MCF 10A (cell line): ENCODE measurements at regions not wholly inside any gene's neighbourhood (a gene's known extent, or its start where the extent isn't known, plus 50 kb on each side); places are given as distances from the start of the nearest gene placed in this dataset.

Experiments used
- BruUV-seq: library from RNA; stranded (reverse); fragments of 400-500 nt; replicated peaks from 2 replicates; lab custom pipeline; 2021; lab: Mats Ljungman, UMichigan
- CTCF ChIA-PET: fragments of 300-600 bp; sonication (Branson Sonifier 250); formaldehyde crosslinking; extraction: SDS; loops from one replicate; lab custom pipeline; 2021; ENCODE audit warnings: antibody characterized with exemption, inconsistent platforms; lab: Yijun Ruan, JAX
- POLR2A ChIA-PET: fragments of 300-600, 350-650 bp; sonication (Branson Sonifier 250); formaldehyde crosslinking; extraction: SDS; loops from one replicate; lab custom pipeline; 2020; ENCODE audit warnings: antibody characterized with exemption, inconsistent platforms; lab: Yijun Ruan, JAX
- DNase-seq: peaks from one replicate; pipeline ENCODE4 v3.0.0-alpha.2; 2018; ENCODE audit not compliant: unreplicated experiment
- H3K27ac Mint-ChIP-seq: one replicate; pipeline ENCODE4 v1.8.0; 2022; ENCODE audit warnings: mild to moderate bottlenecking, low read depth, mixed read lengths; ENCODE audit not compliant: unreplicated experiment
- H3K27me3 Mint-ChIP-seq: one replicate; pipeline ENCODE4 v1.8.0; 2022; ENCODE audit warnings: mixed read lengths; ENCODE audit not compliant: insufficient read depth, unreplicated experiment
- H3K36me3 Mint-ChIP-seq: one replicate; pipeline ENCODE4 v1.8.0; 2022; ENCODE audit warnings: mild to moderate bottlenecking, moderate library complexity, mixed read lengths; ENCODE audit not compliant: insufficient read depth, unreplicated experiment
- H3K4me1 Mint-ChIP-seq: one replicate; pipeline ENCODE4 v1.8.0; 2022; ENCODE audit warnings: mixed read lengths; ENCODE audit not compliant: insufficient read depth, unreplicated experiment
- H3K4me3 Mint-ChIP-seq: one replicate; pipeline ENCODE4 v1.8.0; 2022; ENCODE audit warnings: mild to moderate bottlenecking, moderate library complexity, mixed read lengths; ENCODE audit not compliant: unreplicated experiment
- H3K9me3 Mint-ChIP-seq: one replicate; pipeline ENCODE4 v1.8.0; 2022; ENCODE audit warnings: mixed read lengths; ENCODE audit not compliant: unreplicated experiment
- intact Hi-C: fragments of 100-400 bp; cut with micrococcal nuclease; formaldehyde crosslinking; loops from 2 replicates; pipeline ENCODE4 v1.14.1; 2022
- TF ChIP-seq, protein P1 (sequence below): fragments of 200-600 bp; IDR thresholded peaks from one replicate; pipeline ENCODE4 v1.8.0; 2022; ENCODE audit warnings: antibody characterized with exemption, mild to moderate bottlenecking; ENCODE audit not compliant: unreplicated experiment

DNA sequence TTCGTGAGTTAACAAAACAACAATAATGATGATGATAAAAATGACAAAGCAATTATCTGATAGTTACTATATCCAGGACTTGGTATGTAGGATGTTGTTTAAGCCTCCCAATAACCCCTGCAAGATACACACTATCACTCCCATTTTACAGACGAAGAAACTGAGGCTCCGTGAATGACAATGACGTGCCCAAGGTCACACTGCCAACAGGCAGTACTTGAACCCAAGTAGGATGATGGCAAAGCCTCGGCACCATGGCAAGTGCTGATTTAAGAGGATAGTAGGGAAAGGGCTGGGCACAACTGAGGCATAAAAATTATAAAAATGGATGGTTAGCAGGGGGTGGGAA lies 226.8 kb upstream of the LHX5 start:
- ChIA-PET CTCF (no interaction called here), POLR2A (no interaction called here)
- H3K4me1 Mint-ChIP-seq = peaks cover 6% of the 10 kb centered on the region
- no peaks in the 10 kb centered on the region for H3K9me3 Mint-ChIP-seq
- TF ChIP-seq, protein P1, sequence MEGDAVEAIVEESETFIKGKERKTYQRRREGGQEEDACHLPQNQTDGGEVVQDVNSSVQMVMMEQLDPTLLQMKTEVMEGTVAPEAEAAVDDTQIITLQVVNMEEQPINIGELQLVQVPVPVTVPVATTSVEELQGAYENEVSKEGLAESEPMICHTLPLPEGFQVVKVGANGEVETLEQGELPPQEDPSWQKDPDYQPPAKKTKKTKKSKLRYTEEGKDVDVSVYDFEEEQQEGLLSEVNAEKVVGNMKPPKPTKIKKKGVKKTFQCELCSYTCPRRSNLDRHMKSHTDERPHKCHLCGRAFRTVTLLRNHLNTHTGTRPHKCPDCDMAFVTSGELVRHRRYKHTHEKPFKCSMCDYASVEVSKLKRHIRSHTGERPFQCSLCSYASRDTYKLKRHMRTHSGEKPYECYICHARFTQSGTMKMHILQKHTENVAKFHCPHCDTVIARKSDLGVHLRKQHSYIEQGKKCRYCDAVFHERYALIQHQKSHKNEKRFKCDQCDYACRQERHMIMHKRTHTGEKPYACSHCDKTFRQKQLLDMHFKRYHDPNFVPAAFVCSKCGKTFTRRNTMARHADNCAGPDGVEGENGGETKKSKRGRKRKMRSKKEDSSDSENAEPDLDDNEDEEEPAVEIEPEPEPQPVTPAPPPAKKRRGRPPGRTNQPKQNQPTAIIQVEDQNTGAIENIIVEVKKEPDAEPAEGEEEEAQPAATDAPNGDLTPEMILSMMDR = no peak
- BruUV-seq = no TSS peak
- no peak for DNase-seq
- H3K4me3 Mint-ChIP-seq = no peak overlapping the region
- no peak overlapping the region for H3K27ac Mint-ChIP-seq
- H3K27me3 Mint-ChIP-seq = peaks cover 48% of the 10 kb centered on the region
- no peaks in the 10 kb centered on the region for H3K36me3 Mint-ChIP-seq
- intact Hi-C loops = no loop called here

DNA sequence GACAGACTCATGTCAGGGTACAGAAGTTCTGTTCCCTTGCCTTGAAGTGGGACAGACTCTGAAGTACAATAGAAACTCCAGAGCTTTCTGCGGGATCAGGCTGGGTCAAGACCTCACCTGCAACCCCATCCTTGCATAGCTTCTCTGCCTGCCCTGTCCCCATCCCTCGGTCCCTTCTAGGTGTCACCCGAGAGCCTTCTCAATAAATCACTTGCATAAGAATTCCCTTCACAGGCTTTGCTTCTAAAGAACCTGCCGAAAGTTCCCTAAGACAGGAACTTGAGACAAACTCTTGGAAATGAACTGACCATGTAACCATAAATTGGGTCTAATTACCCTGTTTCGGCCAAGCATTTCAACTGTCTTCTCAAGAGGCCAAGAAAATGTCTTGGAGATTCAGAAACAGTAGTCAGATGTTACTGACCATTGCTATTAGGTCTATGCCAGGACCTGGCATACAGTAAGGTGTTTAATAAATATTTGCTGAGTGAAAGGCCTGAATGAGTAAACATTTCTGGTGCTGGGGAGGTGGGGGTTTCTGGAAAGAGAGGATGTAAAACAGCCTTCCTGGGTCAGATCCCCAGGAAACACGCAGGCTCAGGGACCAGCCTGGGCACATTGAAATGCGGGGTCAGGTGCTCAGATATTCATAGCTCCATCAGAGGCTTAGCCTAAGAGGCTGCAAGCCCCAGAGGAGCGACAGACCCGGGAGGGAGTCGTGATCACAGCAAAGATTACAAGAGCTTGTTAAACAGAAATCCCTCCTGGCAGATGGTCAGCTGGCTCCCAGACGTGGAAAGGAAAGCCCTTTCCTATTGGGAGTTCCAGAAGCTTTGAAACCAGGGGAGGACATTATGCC lies 226.2 kb upstream of the LHX5 start:
- intact Hi-C loops = no loop called here
- no peaks in the 10 kb centered on the region for H3K36me3 Mint-ChIP-seq
- peaks cover 48% of the 10 kb centered on the region for H3K27me3 Mint-ChIP-seq
- no peak overlapping the region for H3K4me3 Mint-ChIP-seq
- H3K4me1 Mint-ChIP-seq = peaks cover 6% of the 10 kb centered on the region
- TF ChIP-seq, protein P1 = no peak
- no peak for DNase-seq
- CTCF ChIA-PET = no interaction called here
- no TSS peak for BruUV-seq
- POLR2A ChIA-PET = no interaction called here
- no peak overlapping the region for H3K27ac Mint-ChIP-seq
- H3K9me3 Mint-ChIP-seq = no peaks in the 10 kb centered on the region

DNA sequence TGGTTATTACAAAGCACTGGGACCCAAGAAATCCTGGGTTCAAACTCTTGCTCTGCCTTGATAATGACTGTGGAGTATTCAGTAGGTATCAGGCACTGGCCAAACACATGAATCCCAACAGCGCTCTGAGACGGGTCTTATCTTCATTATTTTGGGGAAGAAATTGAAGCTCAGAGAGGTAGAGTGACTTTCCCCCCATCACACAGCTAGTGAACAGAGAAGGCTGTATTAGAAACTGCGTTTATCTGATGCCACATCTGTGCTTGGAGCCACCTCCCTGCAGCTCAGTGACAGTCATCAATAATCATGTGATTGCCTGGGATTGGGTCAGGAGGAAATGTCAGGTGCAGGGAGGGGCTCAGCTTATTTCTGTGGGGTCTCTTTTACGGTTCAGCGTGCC lies 225.4 kb upstream of the LHX5 start:
- Mint-ChIP-seq H3K4me1 (peaks cover 6% of the 10 kb centered on the region), H3K4me3 (no peak overlapping the region), H3K27ac (no peak overlapping the region), H3K9me3 (no peaks in the 10 kb centered on the region), H3K27me3 (peaks cover 43% of the 10 kb centered on the region), H3K36me3 (no peaks in the 10 kb centered on the region)
- POLR2A ChIA-PET = no interaction called here
- CTCF ChIA-PET = interaction anchor here (0.6 kb wide), 1 partner anchor 22 kb away, joined by 3 read pairs; no protein-coding TSS in a partner anchor
- BruUV-seq = no TSS peak
- intact Hi-C loops = no loop called here
- no peak for DNase-seq
- TF ChIP-seq, protein P1 = no peak

DNA sequence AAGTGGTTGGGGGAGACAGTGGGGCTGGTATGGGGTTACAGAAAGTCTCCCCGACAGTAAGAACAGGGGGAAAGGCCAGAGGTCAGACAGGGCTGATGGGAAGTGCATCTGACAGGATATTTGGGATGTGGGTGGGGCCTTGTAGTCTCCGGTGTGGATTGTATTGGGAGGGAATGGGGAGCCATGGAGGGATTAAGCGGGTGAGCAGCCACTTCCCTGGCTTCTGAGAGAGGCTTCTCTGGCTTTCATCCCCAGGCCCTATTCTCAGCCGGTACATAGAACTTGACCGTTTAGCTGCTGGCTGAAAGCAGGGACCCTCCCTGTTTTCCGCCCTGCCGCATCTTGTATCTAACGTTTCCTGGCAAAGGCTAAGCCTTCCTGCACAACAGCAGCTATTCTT lies 222.0 kb upstream of the LHX5 start:
- H3K27me3 Mint-ChIP-seq = peaks cover 37% of the 10 kb centered on the region
- no peak for DNase-seq
- H3K27ac Mint-ChIP-seq = no peak overlapping the region
- TF ChIP-seq, protein P1 = no peak
- H3K4me3 Mint-ChIP-seq = no peak overlapping the region
- no peaks in the 10 kb centered on the region for H3K9me3 Mint-ChIP-seq
- H3K36me3 Mint-ChIP-seq = no peaks in the 10 kb centered on the region
- no peaks in the 10 kb centered on the region for H3K4me1 Mint-ChIP-seq
- intact Hi-C loops = no loop called here
- no TSS peak for BruUV-seq
- POLR2A ChIA-PET = no interaction called here
- CTCF ChIA-PET = interaction anchor here (1.1 kb wide), 1 partner anchor 232 kb away, joined by 4 read pairs; no protein-coding TSS in a partner anchor
